ENCODE measurements at regions not wholly inside any gene's neighbourhood (a gene's known extent, or its start where the extent isn't known, plus 50 kb on each side); places are given as distances from the start of the nearest gene placed in this dataset.

GRCh38 chr22:22815397-22816170 is 72.0 kb upstream of the IGLL5 start:
- H3K4me3 ChIP-seq (ENCODE audit: low read depth, low read length): no peak overlapping the region
- H3K4me1 ChIP-seq (ENCODE audit: control insufficient read depth, insufficient read depth, low read length): no peaks in the 10 kb centered on the region
- ChIA-PET CTCF (interaction anchor here (0.5 to 2.8 kb wide), 5 partner anchors 8 to 142 kb away, joined by 3 to 9 read pairs (median 6); no protein-coding TSS in a partner anchor), POLR2A (no interaction called here)
- H3K36me3 ChIP-seq (ENCODE audit: control insufficient read depth in 2 of 2, insufficient read depth in 1 of 2, low read length in 2 of 2): no peaks in the 10 kb centered on the region
- TF ChIP-seq ZNF473 (tag by site-specific recombination; IDR thresholded peaks at IDR 0.05) (no peak), BCL6B (tag by site-specific recombination; IDR thresholded peaks at IDR 0.05) (no peak), ZNF335 (tag by site-specific recombination; conservative IDR thresholded peaks at IDR 0.05) (no peak), ZNF24 (tag by site-specific recombination; IDR thresholded peaks at IDR 0.05) (no peak), ZNF341 (tag by site-specific recombination; IDR thresholded peaks at IDR 0.05; ENCODE audit: low read depth) (no peak), ZNF580 (tag by site-specific recombination; IDR thresholded peaks at IDR 0.05) (no peak), ZNF155 (tag by site-specific recombination; IDR thresholded peaks at IDR 0.05) (no peak), ZNF600 (tag by site-specific recombination; IDR thresholded peaks at IDR 0.05) (no peak), ZNF513 (tag by site-specific recombination; IDR thresholded peaks at IDR 0.05) (no peak), ZNF302 (tag by site-specific recombination; IDR thresholded peaks at IDR 0.05; ENCODE audit: low read depth) (no peak), ATF2 (tag by site-specific recombination; IDR thresholded peaks at IDR 0.05; ENCODE audit: low read depth) (no peak), ZNF449 (tag by site-specific recombination; IDR thresholded peaks at IDR 0.05) (no peak), ZNF433 (tag by site-specific recombination; IDR thresholded peaks at IDR 0.05; ENCODE audit: low read depth) (no peak), ZNF19 (tag by site-specific recombination; IDR thresholded peaks at IDR 0.05; ENCODE audit: low read depth) (no peak), HOXC10 (CRISPR knock-in tag; IDR thresholded peaks at IDR 0.05) (no peak), ZNF121 (tag by site-specific recombination; IDR thresholded peaks at IDR 0.05) (no peak)
- H3K9me3 ChIP-seq (ENCODE audit: control insufficient read depth, insufficient read depth, low read depth, low read length): no peaks in the 10 kb centered on the region
- H3K27ac ChIP-seq (ENCODE audit: extremely low read depth, low read depth, low read length): no peak overlapping the region

- ChIA-PET CTCF (interaction anchor here (1.0 to 2.8 kb wide), 4 partner anchors 9 to 46 kb away, joined by 3 to 9 read pairs (median 4); no protein-coding TSS in a partner anchor), POLR2A (no interaction called here)
- no peaks in the 10 kb centered on the region for H3K4me1 ChIP-seq (ENCODE audit: control insufficient read depth, insufficient read depth, low read length)
- H3K27ac ChIP-seq (ENCODE audit: extremely low read depth, low read depth, low read length): no peak overlapping the region
- H3K36me3 ChIP-seq (ENCODE audit: control insufficient read depth in 2 of 2, insufficient read depth in 1 of 2, low read length in 2 of 2): no peaks in the 10 kb centered on the region
- H3K4me3 ChIP-seq (ENCODE audit: low read depth, low read length): no peak overlapping the region
- no peaks in the 10 kb centered on the region for H3K9me3 ChIP-seq (ENCODE audit: control insufficient read depth, insufficient read depth, low read depth, low read length)
- no peak for TF ChIP-seq AEBP2 (tag by site-specific recombination; IDR thresholded peaks at IDR 0.05; ENCODE audit: borderline replicate concordance)
- no peak for TF ChIP-seq EGR2 (tag by site-specific recombination; IDR thresholded peaks at IDR 0.05; ENCODE audit: low read depth)
- TF ChIP-seq ZFP37 (tag by site-specific recombination; IDR thresholded peaks at IDR 0.05): no peak
- TF ChIP-seq ZNF501 (tag by site-specific recombination; IDR thresholded peaks at IDR 0.05): no peak
- no peak for TF ChIP-seq PRDM2 (tag by site-specific recombination; IDR thresholded peaks at IDR 0.05; ENCODE audit: borderline replicate concordance)
Observed at GRCh38 chr22:22816171-22816514, 71.5 kb upstream of the IGLL5 start.

Data from HEK293 (cell line).